ENCODE measurements at regions not wholly inside any gene's neighbourhood (a gene's known extent, or its start where the extent isn't known, plus 50 kb on each side); places are given as distances from the start of the nearest gene placed in this dataset.

GRCh38 chr5:74295676-74296075 lies 344.9 kb downstream of the ENC1 start:
- TF ChIP-seq SIN3A (conservative IDR thresholded peaks at IDR 0.05 in 1 of 2, IDR thresholded peaks at IDR 0.05 in 1 of 2; ENCODE audit: low read depth in 1 of 2, low read length in 2 of 2): no peak
- TF ChIP-seq CTCF (IDR thresholded peaks at IDR 0.05; ENCODE audit: control extremely low read depth in 1 of 3, insufficient read depth in 1 of 3, low read depth in 1 of 3, low read length in 3 of 3): no peak
- TF ChIP-seq CEBPB (IDR thresholded peaks at IDR 0.05; ENCODE audit: low read depth, low read length): no peak
- no peak for TF ChIP-seq POLR2AphosphoS5 (IDR thresholded peaks at IDR 0.05; ENCODE audit: low read depth, low read length)
- no peak for TF ChIP-seq RNF2 (IDR thresholded peaks at IDR 0.05; ENCODE audit: borderline replicate concordance, low read depth, low read length, missing control alignments, poor library complexity, severe bottlenecking)
- TF ChIP-seq MAX (IDR thresholded peaks at IDR 0.05): no peak
- TF ChIP-seq ATF2 (IDR thresholded peaks at IDR 0.05; ENCODE audit: low read length): no peak
- TF ChIP-seq CBX5 (IDR thresholded peaks at IDR 0.05; ENCODE audit: low read depth, low read length): no peak
- TF ChIP-seq E2F6 (IDR thresholded peaks at IDR 0.05): no peak
- TF ChIP-seq RAD21 (IDR thresholded peaks at IDR 0.05 in 1 of 2, conservative IDR thresholded peaks at IDR 0.05 in 1 of 2; ENCODE audit: low read depth in 2 of 2, low read length in 2 of 2): no peak
